NT2/D1 (cell line): ENCODE measurements at regions not wholly inside any gene's neighbourhood (a gene's known extent, or its start where the extent isn't known, plus 50 kb on each side); places are given as distances from the start of the nearest gene placed in this dataset.

ENCODE experiments used
- SUZ12 ChIP-seq: IDR thresholded peaks from 2 replicates; pipeline ENCODE4 v1.6.1; 2011; ENCODE audit not compliant: insufficient read length, insufficient read depth; ENCODE audit errors: extremely low read depth
- YY1 ChIP-seq: IDR thresholded peaks from 2 replicates; pipeline ENCODE4 v1.6.1; 2011; ENCODE audit not compliant: insufficient read length, insufficient read depth
- ZNF274 ChIP-seq: IDR thresholded peaks from 2 replicates; pipeline ENCODE4 v1.6.1; 2011; ENCODE audit warnings: mild to moderate bottlenecking, low read depth, low read length

DNA sequence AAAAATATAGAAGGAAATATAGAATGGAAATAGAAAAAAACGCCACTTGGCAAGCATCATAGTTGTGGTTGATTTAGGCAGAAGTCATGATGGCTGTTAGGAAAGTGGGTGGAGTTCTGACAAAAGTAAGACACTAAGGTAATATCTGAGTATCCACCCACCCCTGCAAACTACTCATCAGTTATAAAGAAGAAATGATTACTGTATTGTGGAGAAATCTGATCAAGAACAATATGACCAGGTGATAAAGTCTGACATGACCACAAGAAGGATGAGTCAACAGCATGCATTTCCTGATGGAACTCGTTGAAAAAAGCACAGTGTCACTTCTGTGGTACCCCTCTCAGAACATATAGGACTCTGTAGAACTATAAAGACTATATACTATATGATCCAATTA lies 343.4 kb upstream of the PAPPA start:
- TF ChIP-seq ZNF274 (no peak), YY1 (no peak), SUZ12 (no peak)
